Mesendoderm (in vitro differentiated cells): ENCODE measurements at regions not wholly inside any gene's neighbourhood (a gene's known extent, or its start where the extent isn't known, plus 50 kb on each side); places are given as distances from the start of the nearest gene placed in this dataset.
"Not testable (repeated sequence)": the region's sequence is repeated elsewhere in the genome, so short reads cannot be mapped to it uniquely, and the experiment has no call there.

Experiments used
- DNase-seq: peaks from one replicate; pipeline ENCODE4 v3.0.0; 2013
- H2AK5ac ChIP-seq: 2 replicates; pipeline ENCODE4 v1.6.1; 2013; ENCODE audit warnings: low read length, inconsistent platforms
- H2BK120ac ChIP-seq: 2 replicates; pipeline ENCODE4 v1.6.1; 2013; ENCODE audit warnings: low read depth, mild to moderate bottlenecking, low read length, moderate library complexity, mixed read lengths
- H2BK15ac ChIP-seq: replicated peaks from 2 replicates; pipeline ENCODE4 v1.6.1; 2013; ENCODE audit warnings: low read depth, mild to moderate bottlenecking, moderate library complexity
- H2BK5ac ChIP-seq: 2 replicates; pipeline ENCODE4 v1.6.1; 2013; ENCODE audit warnings: low read length, inconsistent platforms
- H3K18ac ChIP-seq: 2 replicates; pipeline ENCODE4 v1.6.1; 2013; ENCODE audit warnings: mild to moderate bottlenecking, low read length, mixed read lengths
- H3K23ac ChIP-seq: one replicate; pipeline ENCODE4 v1.6.1; 2013; ENCODE audit warnings: low read length
- H3K27ac ChIP-seq: 2 replicates; pipeline ENCODE4 v1.5.1; 2013; ENCODE audit warnings: low read depth, mild to moderate bottlenecking, inconsistent platforms, low read length, moderate library complexity
- H3K27me3 ChIP-seq: 2 replicates; pipeline ENCODE4 v1.6.1; 2013; ENCODE audit warnings: low read length, control low read depth, mild to moderate bottlenecking, inconsistent platforms; ENCODE audit not compliant: insufficient read depth, poor library complexity
- H3K36me3 ChIP-seq: 2 replicates; pipeline ENCODE4 v1.6.1; 2013; ENCODE audit warnings: low read length, inconsistent platforms; ENCODE audit not compliant: control insufficient read depth, insufficient read depth
- H3K4ac ChIP-seq: one replicate; pipeline ENCODE4 v1.6.1; 2013; ENCODE audit warnings: low read depth, mild to moderate bottlenecking, low read length, moderate library complexity
- H3K4me1 ChIP-seq: 2 replicates; pipeline ENCODE4 v1.6.1; 2013; ENCODE audit warnings: low read depth, low read length, inconsistent platforms; ENCODE audit not compliant: control insufficient read depth
- H3K4me2 ChIP-seq: 2 replicates; pipeline ENCODE4 v1.6.1; 2013; ENCODE audit warnings: low read length
- H3K4me3 ChIP-seq: 2 replicates; pipeline ENCODE4 v1.5.1; 2013; ENCODE audit warnings: mild to moderate bottlenecking, low read length
- H3K56ac ChIP-seq: one replicate; pipeline ENCODE4 v1.6.1; 2013; ENCODE audit warnings: low read length
- H3K79me1 ChIP-seq: 2 replicates; pipeline ENCODE4 v1.6.1; 2013; ENCODE audit warnings: low read length, inconsistent platforms
- H3K79me2 ChIP-seq: 2 replicates; pipeline ENCODE4 v1.6.1; 2013; ENCODE audit warnings: mild to moderate bottlenecking, low read length; ENCODE audit not compliant: control insufficient read depth, insufficient read depth
- H3K9ac ChIP-seq: 2 replicates; pipeline ENCODE4 v1.6.1; 2013; ENCODE audit warnings: low read length, inconsistent platforms
- H4K5ac ChIP-seq: one replicate; pipeline ENCODE4 v1.6.1; 2013; ENCODE audit warnings: low read length
- H4K8ac ChIP-seq: one replicate; pipeline ENCODE4 v1.6.1; 2013; ENCODE audit warnings: low read depth, mild to moderate bottlenecking, control low read depth, low read length, moderate library complexity
- WGBS: extraction: QIAGEN DNeasy Blood & Tissue Kit; methylation state at CpG from one replicate; pipeline ENCODE4 v1.1.7; 2013; ENCODE audit warnings: low lambda C conversion rate, missing lambda C conversion rate; ENCODE audit not compliant: insufficient coverage; ENCODE audit errors: extremely low coverage; 5-methylcytosine and 5-hydroxymethylcytosine counted together

DNA sequence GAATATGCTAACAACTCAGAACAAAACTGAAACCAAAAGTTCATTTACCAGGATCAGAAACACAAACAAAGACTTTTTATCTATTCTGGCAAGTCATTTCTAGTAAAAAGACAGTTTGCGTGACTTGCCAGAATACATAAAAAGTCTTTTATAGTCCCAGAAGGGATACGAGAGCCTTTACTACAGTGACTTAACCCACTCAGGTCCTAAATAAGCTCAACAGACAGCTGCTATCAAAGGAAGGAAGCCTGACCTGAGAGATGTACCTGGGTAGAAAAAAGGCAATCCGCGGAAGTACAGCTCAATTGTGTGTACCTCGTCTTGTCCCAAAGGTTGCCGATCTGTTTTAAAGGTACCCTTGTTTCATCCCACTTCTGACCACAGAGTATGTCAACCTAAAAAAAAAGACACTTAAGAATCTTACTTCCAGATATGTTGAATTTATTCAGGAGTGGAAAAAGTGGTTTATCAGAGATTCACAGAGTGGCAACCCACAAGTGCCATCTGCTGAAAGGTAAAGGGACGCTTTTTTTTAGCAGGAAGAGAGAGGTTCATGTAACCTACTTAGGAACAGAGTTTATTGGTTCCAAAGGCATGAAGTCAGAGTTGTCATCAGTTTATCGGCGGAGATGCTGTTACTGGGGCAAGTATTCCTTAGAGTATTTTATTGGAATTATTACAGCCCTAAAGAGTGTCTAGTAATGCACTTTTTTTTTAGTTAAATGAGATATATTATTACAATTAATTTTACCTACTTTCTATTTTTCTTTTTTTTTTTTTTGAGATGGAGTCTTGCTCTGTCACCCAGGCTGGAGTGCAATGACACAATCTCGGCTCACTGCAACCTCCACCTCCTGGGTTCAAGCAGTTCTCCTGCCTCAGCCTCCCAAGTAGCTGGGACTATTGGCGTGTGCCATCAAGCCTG, 69.7 kb upstream of the C1QTNF9B start:
- Histone ChIP-seq H3K27me3 (no peaks in the 10 kb centered on the region), H2AK5ac (no peak overlapping the region), H3K79me2 (no peaks in the 10 kb centered on the region), H2BK120ac (no peak overlapping the region), H4K5ac (no peak overlapping the region), H2BK15ac (no peak overlapping the region), H3K4me1 (no peaks in the 10 kb centered on the region), H2BK5ac (no peak overlapping the region), H3K56ac (no peak overlapping the region), H3K4ac (no peak overlapping the region), H3K36me3 (no peaks in the 10 kb centered on the region), H3K4me3 (no peak overlapping the region), H3K79me1 (no peaks in the 10 kb centered on the region), H3K27ac (no peak overlapping the region), H3K18ac (no peak overlapping the region), H3K23ac (no peak overlapping the region), H3K9ac (no peak overlapping the region), H4K8ac (no peak overlapping the region), H3K4me2 (no peak overlapping the region)
- DNase-seq = no peak
- WGBS = no CpG with 5 or more reads among the region's 11 CpGs

DNA sequence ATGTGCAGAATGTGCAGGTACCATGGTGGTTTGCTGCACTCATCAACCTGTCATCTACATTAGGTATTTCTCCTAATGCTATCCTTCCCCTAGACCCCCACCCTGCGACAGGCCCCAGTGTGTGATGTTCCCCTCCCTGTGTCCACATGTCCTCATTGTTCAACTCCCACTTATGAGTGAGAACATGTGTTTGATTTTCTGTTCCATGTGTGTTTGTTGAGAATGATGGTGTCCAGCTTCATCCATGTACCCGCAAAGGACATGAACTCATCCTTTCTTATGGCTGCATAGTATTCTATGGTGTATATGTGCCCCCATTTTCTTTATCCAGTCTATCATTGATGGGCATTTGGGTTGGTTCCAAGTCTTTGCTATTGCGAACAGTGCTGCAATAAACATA, 70.5 kb upstream of the C1QTNF9B start:
- H4K8ac ChIP-seq, H2BK15ac ChIP-seq, H3K79me2 ChIP-seq, H3K27ac ChIP-seq, H3K4me2 ChIP-seq, H2BK120ac ChIP-seq, H3K4me1 ChIP-seq, H3K79me1 ChIP-seq, H2BK5ac ChIP-seq, DNase-seq, H3K36me3 ChIP-seq, H3K56ac ChIP-seq, H4K5ac ChIP-seq, H2AK5ac ChIP-seq, H3K4me3 ChIP-seq, H3K18ac ChIP-seq, H3K27me3 ChIP-seq, H3K4ac ChIP-seq, H3K9ac ChIP-seq, H3K23ac ChIP-seq: not testable (repeated sequence)
- WGBS = no CpG with 5 or more reads among the region's 3 CpGs

DNA sequence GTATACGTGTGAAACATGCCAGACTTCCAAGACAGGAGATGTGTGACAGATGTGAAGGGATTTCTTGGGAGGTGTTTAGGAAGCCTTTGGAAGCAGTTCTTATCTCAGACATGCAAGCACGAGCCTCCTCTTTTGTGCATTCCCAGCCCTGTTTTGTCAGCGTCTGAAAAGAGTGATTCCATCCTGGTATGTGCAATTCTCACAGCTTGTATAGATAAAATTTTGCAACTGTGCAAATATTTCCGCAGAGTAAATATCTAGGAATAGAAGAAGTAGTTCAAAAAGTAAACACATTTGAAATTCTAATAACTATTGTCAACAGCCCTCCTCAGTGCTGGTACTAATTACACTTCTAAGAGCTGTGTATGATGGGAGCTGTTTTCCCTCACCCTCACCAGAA, 72.3 kb upstream of the C1QTNF9B start:
- no peak overlapping the region for H4K8ac ChIP-seq

DNA sequence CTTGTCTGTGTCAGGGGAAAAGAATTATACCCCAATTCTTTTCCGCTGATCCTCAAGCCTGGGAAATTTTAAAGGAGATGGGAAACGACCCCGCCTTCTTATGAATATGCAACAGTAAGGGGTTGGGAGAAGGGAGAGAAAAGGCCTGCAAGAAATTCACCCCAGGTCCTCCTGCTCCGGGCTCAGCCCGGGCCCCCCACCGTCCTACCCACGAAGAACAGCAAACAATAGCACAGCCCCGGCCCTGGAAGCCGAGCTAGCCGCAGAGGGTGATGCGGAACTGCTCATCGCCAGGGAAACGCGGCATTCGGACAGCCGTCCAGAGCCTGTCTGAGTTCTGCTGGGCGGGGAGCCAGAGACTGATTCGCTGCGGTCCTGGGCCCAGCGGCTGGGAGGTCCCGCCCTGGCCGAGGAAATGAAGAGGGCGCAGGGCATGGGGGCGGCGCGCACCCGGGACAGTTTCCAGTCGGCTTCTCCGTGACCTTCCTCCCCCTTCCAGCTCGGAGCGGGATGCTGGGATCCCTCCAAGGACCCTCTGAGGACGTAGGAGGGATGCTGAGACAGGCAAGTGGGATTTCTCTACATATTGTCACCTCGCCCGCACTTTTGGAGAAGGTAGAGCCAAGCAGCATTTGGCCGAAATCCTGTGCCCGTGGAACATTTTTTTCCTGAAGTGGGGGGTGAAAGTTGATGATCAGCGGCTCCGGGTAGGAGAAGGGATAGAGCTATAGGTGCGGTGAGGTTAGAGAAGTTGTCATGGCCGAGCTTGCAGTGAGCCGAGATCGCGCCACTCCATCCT, 82.3 kb upstream of the C1QTNF9B start:
- Histone ChIP-seq H2BK15ac (no peak overlapping the region), H3K36me3 (no peaks in the 10 kb centered on the region), H3K4me1 (no peaks in the 10 kb centered on the region), H3K27ac (no peak overlapping the region), H3K9ac (peak overlapping the region; percentile 58), H2BK120ac (no peak overlapping the region), H2BK5ac (no peak overlapping the region), H2AK5ac (no peak overlapping the region), H4K5ac (no peak overlapping the region), H3K18ac (no peak overlapping the region), H3K4me3 (peak overlapping the region; percentile 60), H3K79me2 (no peaks in the 10 kb centered on the region), H3K4ac (no peak overlapping the region), H3K4me2 (peak overlapping the region; percentile 92), H3K79me1 (no peaks in the 10 kb centered on the region), H3K56ac (no peak overlapping the region), H4K8ac (no peak overlapping the region), H3K23ac (no peak overlapping the region), H3K27me3 (no peaks in the 10 kb centered on the region)
- peak; percentile 62 for DNase-seq
- WGBS = no CpG with 5 or more reads among the region's 43 CpGs

More for the DNA sequence above, 72.3 kb upstream of the C1QTNF9B start:
- H3K4me2 ChIP-seq = no peak overlapping the region
- no peaks in the 10 kb centered on the region for H3K79me1 ChIP-seq
- H4K5ac ChIP-seq = no peak overlapping the region
- H3K27ac ChIP-seq = no peak overlapping the region
- H2BK5ac ChIP-seq = no peak overlapping the region
- no peak overlapping the region for H3K4ac ChIP-seq
- H3K36me3 ChIP-seq = no peaks in the 10 kb centered on the region
- no peak overlapping the region for H3K23ac ChIP-seq
- H2AK5ac ChIP-seq = no peak overlapping the region
- no peaks in the 10 kb centered on the region for H3K4me1 ChIP-seq
- no peaks in the 10 kb centered on the region for H3K79me2 ChIP-seq
- no peaks in the 10 kb centered on the region for H3K27me3 ChIP-seq
- no peak overlapping the region for H3K18ac ChIP-seq
- no peak overlapping the region for H2BK15ac ChIP-seq
- no peak overlapping the region for H3K9ac ChIP-seq
- H3K4me3 ChIP-seq = no peak overlapping the region
- peak; percentile 16 for DNase-seq
- H3K56ac ChIP-seq = no peak overlapping the region
- WGBS = no CpG with 5 or more reads among the region's 4 CpGs
- no peak overlapping the region for H2BK120ac ChIP-seq

DNA sequence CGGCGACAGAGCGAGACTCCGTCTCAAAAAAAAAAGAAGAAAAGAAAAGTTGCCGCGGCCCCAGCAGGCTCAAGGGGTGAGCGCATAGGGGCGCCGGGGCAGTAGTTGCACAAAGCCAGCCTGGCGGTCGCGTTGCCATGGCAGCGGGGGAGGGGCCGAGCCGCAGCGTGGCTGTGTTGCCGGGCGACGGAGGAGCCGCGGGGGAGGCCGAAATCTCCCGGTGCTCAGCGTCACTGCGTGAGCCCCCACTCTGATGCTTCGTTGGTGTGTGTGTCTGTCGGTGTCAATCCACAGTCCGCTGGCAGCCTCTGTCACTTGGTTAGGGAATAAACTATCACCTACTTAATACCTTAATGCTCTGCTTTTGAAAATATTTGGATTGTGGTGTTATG, 82.9 kb upstream of the C1QTNF9B start:
- Histone ChIP-seq H3K4me2 (peak overlapping the region; percentile 92), H2BK120ac (no peak overlapping the region), H3K27ac (no peak overlapping the region), H2AK5ac (no peak overlapping the region), H2BK5ac (no peak overlapping the region), H3K9ac (no peak overlapping the region), H3K56ac (no peak overlapping the region), H4K5ac (no peak overlapping the region), H3K18ac (no peak overlapping the region), H4K8ac (no peak overlapping the region), H3K36me3 (no peaks in the 10 kb centered on the region), H3K4me3 (peak overlapping the region; percentile 60), H3K4ac (no peak overlapping the region), H3K27me3 (no peaks in the 10 kb centered on the region), H3K23ac (no peak overlapping the region), H3K79me1 (no peaks in the 10 kb centered on the region), H3K79me2 (no peaks in the 10 kb centered on the region), H2BK15ac (no peak overlapping the region), H3K4me1 (no peaks in the 10 kb centered on the region)
- peak; percentile 89 for DNase-seq
- no CpG with 5 or more reads among the region's 28 CpGs for WGBS
